HG02623 (cell line): ENCODE measurements at regions not wholly inside any gene's neighbourhood (a gene's known extent, or its start where the extent isn't known, plus 50 kb on each side); places are given as distances from the start of the nearest gene placed in this dataset.

Experiments
- ATAC-seq: cut with Tn5 transposase; IDR thresholded peaks from one replicate; pipeline ENCODE4 v1.9.1; 2021; ENCODE audit warnings: moderate library complexity; ENCODE audit not compliant: unreplicated experiment

DNA sequence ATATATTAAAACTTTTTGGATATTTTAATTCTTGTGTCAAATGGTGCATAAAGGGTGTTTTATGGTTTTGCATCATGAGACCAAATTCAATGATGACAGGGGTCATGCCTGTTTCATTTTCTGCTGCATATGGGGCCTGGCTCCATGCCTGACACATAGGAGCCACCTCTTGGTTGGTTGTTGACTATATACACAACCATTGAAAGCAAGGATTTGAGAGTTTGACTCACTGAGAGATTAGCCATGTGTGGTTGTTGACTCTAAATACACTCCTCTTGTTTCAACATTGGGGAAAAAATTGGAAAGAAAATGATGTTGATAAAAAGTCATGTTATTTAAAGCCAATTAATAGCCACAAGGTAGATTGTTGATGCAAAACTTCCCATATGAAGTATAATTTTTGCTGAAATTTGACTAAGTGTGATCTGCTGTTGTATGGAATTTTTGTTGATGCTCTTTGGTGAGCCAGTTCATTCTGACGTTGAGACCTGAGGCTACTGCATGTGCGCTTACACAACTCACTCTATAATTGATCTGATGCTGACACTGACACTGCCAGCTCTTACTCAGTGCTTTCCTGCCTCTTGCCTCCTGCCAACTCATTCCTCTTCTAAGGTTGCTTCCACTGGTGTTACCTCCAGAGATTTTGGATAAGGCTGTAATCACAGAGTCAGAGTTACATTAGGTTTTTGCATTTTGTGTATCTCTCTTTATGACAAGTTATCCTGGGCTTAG lies 446.2 kb upstream of the SLC14A2 start:
- no peak for ATAC-seq

DNA sequence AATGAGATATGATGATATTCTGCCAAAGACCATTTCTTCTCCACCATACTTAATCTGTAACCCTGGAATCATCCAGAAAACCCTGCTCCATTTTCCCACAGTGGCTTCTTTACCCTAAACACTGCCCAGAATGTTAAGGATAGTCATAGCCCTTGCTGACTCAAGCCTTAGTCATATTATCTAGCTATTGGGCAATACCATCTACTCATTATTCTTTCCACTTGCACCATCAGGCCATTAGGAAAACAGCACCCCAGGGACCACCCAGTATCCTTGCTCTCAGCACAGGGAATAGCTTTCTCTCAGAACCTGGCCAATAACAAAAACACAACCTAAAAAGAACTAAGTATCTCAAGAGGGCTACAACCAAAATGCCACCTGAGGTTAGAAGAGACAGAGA lies 445.7 kb upstream of the SLC14A2 start:
- ATAC-seq: no peak

DNA sequence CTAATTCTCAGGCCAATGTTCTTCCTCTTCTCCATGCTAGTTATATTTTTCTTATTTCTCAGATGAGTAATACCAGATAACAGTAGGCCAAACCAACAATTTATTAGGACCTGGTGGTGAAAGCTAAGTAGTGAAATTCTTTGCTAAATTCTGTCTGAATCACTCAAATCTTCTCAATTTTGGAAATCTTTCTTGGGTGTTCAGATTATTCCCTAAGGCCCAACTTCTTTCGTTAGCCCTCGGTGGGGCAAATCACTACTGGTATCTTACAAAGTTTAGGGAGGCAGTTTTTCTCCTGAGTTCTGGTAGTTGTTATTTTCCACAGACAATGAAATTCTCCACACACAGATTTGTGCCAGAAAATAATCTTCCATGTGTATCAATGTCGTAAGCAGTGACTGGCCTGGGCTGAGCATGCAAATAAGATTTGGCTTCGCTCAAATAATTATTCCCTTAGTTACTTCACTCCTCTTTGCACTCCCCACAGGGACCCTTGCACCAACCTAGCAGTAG lies 443.5 kb upstream of the SLC14A2 start:
- no peak for ATAC-seq

DNA sequence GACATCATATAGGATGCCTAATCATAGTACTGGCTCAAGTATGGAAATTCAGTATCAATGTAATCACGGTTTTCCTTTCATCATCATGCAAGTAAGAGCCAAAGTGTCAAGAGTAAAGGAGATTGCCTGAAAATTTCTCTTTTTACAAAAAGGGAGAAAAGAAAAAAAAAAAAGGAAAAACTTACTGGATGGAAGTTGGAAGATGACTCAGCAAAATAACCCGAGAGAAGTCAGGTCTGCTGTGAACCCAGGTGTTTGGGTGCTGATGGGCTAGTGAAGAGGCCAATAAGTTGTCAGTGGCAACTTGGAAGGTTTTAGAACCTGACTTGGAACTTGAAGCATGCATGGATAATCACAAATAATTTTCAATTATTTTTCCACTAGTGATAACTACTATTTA lies 441.9 kb upstream of the SLC14A2 start:
- no peak for ATAC-seq

DNA sequence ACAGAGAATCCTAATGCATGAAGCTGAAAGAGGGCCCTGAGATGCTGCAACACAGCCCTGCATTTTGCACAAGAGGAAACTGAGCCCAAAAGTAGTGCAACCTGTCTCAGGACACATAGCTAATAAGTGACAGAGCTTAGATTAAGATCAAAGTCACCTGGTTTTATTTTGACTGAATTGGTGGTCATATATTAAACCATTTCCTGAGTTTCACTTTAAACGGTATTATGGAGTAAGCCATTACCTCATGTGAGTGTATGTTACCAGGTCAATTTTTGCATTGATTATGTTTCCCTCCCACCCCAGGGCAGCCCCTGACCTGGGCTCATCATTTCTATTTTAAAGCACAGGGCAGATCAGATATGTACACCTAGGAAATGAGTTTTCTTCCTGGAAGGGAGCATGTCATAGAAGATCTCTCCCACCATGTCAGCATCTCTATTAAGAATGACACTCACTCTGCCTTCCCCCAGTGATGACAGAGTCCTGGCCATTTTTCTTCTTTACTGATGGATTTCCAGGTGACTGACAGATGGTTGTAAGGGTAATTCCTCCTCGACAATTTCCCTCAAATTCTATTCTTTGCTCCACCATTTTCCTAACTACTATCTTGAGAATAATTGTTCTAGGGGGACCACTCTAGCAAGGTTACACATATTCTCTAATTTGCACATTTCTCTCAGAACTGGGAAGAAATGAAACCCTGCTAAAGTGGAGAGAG lies 441.3 kb upstream of the SLC14A2 start:
- no peak for ATAC-seq

DNA sequence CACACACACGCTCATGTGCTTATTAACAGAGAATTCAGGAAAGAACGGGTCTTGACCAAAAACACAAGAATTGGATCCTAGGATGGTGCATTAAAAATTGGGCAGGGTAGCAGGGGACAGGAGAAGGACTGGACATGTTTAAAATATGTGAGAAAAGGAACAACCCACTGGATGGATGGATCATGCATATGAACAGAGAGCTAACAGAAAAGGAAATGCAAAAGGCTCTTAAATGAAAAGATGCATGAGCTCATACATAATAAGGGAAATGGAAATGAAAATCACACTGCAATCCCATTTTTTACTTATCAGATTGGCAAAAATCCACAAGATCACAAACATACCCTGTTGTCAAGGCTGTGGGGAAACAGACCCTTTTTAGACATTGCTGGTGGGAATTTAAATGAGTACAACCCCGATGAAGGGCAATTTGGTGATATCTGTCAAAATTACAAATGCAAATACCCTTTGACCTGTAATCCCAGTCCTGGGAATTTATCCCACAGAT lies 440.6 kb upstream of the SLC14A2 start:
- ATAC-seq: no peak

DNA sequence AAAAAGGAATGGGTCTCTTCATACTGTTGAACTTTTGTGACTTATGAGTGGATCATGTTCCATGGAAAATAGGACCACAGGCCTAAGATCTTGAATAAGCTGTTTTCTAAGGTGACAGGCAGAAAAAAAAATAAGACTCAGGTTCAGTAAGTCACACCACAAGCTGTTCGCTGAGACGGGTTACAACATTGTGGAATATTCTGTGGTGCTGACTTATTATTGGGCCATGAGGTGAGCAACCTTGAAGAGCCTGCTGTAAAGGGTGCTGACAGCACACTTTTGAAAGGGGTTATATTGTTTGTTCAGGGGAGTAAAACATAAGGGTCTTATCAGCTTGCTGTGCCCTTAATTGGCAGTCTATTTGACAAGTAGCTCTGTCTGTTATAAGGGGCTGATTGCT lies 439.8 kb upstream of the SLC14A2 start:
- ATAC-seq: no peak

DNA sequence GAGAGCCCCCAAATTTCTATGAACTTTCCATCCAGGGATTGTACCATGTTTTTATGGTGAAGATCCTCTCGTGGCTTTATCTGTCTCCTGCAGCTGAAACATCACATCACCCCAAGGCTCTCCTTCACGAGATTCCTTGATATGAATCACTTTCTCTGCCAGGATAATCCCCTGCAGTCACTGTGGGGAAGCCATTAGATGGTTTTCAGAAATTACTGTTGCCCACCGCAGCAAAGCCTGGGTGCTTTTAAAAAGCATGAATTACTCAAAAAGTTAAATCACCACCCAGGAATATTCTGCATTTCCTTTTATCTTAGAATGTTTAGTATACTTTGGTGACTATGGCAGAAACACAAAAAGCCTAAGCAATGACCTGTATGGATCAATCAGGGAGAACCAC lies 428.4 kb upstream of the SLC14A2 start:
- ATAC-seq: no peak

DNA sequence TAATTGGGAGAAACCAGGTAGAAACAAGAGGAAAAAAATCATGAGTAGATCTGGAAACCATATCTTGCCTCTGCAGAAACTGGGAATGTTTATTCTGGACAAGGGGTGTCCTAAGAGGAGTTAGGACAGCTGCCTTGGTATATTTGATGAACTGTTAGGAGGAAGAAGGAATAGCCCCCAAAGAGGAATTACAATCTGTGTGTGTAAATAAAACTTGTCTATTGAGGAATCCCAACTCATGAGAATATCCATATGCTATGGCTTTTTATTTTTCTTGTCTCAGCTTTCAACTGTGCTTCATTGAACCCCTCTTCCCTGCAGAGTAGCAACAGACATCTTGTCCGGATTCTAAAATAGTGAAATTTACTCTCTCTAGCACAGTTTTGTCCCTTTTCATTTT lies 423.5 kb upstream of the SLC14A2 start:
- no peak for ATAC-seq

DNA sequence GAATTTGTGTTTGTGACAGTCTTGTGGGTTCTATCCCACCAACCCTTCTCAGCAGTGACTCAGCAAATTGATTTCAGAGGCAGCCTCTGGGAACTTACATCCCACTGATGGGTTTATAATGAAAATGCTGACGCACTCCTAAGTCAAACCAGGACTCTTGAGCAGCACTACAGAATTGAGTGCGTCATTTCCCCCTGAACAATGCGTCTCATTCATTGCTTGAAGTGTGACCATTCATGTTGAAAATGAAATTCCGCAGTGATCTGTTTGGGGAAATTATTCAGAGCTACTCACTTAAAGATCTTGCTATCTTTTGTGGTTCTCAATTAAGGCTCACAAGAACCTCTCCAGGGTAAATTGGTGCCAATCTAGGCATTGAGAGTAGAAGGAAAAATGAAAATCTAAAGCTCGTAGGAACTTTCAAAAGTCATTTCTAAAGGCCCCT lies 417.7 kb upstream of the SLC14A2 start:
- ATAC-seq: peak; percentile 99

DNA sequence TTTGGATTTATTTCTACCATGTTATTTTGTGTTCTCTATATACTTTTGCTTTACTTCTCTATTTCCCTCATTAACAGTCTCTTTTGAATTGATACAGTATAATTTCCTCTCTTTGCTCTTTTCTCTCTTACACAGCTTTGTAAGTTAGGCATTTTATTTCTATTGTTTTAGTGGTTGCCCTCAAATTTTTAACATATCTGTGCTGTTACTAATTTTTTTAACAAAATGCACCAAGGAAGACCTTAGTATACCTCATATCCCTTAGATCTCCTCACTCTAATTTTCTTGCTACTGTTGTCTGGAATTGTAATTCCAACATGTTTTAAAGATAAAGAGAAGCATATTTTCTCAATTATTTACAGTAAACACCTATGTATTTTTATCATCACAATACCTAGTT lies 416.8 kb upstream of the SLC14A2 start:
- no peak for ATAC-seq

DNA sequence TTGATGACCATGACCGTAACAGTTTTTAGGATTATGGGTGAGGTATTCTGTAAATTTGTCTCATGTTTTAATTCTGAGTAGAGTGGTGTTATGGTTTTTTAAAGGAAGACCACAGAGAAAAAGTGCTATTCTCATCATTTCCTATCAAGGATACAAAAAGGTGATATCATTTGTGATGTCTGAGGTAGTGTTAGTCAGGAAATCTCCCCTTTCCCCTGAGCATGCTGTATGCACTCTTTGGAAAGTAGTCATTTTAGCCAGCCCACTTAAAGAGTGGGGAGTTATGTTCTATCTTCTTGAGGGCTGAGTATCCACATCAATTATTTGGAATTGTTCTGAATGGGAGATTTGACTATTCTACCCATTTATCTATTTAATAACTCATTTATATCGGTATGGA lies 414.2 kb upstream of the SLC14A2 start:
- no peak for ATAC-seq

DNA sequence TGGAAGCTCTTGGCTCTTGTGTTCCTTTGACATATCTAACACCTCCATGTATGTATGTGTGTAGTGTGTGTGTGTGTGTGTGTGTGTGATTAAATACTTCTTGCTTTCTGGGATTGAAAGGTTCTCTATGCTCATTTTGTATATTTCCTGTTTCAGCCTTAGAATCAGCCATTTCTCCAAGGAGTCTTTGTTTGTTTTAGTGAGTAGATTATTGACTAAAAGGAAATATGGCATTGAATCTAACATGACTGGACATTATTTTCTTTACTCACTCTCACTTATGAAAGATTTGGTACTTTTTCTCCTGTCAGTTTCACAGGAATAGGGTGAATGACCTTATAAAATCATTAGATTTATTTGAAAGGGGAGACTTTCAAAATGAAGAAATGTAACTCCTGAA lies 413.8 kb upstream of the SLC14A2 start:
- ATAC-seq: no peak

DNA sequence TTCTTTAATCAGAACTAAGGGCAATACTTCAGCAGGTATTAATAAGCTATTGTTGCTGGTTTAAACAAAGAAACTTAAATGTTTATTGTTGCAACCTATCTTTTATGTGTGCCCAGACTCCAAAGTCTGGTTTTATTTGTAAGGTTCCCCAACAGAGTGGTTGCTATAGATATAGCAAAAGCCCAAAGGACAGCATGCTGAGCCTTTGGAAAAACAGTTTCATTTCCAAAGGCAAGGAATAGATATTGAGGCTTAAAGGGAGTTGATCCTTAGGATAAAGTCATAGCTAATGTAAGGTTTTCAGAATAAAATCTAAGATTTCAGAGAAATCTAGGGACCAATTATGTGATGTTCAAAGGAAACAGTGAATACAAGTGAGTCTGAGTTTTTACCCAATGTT lies 413.2 kb upstream of the SLC14A2 start:
- ATAC-seq: no peak

DNA sequence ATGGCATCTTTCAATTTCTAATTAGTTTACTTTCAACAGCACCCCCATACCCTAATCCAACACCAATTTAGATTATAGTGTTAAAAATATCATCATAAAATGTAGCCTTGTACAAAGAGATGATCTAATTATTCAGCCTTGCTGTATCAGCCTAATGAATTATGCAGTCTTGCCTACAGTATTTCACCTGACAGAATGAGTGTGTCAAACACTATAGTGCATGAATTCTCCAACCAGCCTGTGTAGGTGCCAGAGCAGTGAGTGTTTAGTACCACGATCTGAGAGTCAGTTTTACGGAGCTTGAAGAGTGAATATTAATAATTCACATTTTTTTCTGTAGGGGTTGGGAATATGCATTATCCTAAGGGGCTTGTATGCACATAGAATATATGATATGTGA lies 411.6 kb upstream of the SLC14A2 start:
- no peak for ATAC-seq

DNA sequence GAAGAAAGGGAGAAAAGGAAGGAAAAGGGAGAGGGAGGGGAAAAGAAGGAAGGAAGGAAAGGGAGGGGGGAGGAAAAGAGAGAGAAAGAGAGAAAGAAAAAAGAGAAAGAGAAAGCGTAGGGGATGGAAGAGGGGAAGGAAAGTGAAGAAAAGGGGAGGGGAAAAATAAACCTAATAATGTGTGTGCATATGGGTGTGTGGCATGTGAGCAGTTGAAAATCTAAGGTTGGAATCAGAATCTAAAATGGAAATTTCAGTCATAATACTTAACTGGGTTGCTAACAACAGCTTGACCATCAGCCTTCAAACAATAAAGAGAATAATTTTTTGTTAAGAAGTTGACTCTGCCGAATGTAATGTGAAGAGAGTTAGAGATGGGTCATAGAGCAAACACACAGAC lies 407.9 kb upstream of the SLC14A2 start:
- ATAC-seq: no peak

DNA sequence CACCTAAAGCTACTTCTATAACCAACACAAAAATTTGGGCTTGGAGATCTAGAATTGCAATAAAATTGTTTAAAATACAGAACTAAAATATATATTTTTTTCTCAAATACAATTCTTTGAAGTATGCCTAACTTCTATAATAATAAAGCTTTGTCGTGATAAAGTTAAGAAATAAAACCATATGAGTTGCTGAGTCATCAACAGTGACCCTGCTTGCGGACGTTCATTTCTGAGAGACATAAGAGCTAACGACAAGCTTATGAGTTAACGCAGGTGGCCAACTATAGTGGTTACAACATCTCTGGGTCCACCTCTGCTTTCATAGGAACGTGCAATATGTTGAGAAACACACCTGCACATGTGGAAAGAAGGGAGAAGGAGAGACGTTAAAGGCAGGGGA lies 407.1 kb upstream of the SLC14A2 start:
- ATAC-seq: no peak

DNA sequence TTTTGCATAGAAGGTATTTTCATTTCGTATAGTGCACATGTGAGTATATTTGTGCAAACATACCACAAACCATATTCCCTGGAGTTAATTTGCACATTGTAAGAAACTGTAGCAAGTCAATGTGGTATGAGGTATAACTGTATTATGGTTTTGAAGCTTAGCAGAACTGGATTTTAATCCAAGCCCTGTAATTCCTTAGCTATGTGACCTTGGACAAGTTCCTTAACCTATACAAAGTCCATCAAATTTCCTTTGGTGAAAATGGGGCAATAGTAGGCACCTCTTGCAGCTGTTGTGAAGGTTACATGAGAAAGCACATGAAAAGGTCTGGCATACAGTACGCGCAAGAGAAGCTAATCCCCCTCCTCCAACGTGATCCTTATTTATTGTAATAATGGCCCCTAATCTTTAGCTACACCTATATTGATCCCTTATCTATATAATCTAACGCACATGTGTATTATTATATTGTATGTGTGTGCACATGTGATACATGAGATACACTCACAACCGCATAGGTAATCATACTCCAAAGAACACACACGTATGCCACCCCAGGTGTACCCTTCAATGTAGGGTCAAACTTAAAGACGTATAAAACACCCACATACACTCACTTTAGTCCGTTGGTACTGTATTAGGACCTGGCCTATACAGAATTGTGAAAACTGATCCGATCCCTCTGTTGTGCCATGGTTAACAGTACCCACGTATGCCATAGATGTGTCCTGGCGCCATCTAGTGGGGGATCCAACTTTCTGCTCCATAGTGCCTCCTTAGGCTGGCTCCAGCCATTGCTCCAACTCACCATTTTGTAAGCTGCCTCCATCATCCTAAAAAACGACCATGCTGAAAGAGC lies 402.9 kb upstream of the SLC14A2 start:
- peak; percentile 97 for ATAC-seq

DNA sequence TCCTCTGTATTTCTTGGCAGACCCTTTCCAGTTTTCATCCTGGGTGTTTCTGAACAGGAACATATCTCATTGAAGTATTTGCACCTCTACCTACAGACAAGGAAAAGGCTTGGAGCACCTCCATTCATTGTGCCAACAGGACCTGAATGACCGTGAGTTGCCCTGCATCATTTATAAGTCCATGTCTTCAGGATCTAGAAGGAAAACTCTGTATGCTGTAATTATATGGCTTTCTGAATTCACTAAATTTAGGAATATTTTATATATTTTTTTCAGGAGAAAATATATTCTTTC lies 402.3 kb upstream of the SLC14A2 start:
- no peak for ATAC-seq

DNA sequence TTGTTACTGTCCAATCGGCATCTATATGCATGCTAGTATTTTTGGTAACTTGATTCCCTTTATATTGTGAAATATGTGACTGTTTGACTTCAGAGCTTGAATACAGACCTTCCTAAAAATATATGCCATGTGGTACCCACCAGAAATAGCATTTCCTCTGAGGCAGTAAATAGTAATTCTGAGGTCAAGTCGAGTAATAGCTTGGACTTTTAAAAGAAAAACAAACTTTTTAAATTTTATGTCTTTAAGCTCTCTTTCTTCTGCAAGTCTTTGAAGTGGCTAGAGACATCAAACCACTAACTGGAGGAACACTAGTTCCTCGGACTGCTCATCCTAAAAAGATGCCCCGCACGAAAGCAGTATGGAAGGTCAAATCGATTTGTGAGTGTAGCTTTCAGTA lies 396.8 kb upstream of the SLC14A2 start:
- no peak for ATAC-seq

DNA sequence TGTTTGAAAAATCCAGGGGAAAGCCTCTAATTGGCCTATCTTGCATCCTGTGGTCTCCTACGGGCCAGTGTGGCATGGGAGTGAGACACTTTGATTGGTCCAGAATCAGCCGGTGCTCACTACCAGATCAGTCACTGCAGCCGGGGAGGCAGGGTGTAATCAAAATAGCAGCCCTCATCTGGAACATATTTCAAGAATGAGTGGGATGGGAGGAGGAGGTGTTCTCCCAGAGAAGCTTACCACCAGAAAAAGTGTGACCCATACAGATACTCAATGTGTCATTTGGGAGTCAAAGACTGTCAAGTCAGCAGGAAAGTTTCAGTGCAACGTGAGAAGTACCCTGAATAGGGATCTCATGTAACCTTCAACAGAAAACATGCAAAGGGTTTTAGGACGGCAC lies 393.9 kb upstream of the SLC14A2 start:
- no peak for ATAC-seq

DNA sequence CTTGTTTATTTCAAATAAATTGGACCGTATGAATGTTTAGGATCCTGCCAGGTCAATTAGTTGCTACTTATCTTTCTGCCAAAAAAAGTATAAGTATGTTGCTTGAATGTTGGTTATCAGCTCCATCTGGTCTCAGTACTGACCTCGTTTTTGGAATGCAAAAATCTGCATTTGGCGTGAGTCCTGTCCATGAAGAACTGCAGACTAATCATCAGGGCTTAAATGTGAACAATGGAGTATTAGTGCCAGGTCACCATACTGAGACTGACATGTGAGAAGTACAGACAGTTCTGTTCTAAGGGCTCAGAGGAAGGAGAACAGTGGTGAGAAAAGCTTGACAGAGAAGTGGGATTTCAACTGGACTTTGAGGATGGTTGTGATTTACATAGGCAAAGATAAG lies 393.1 kb upstream of the SLC14A2 start:
- ATAC-seq: no peak
